Colonic mucosa (tissue), 4 donors: ENCODE measurements at regions not wholly inside any gene's neighbourhood (a gene's known extent, or its start where the extent isn't known, plus 50 kb on each side); places are given as distances from the start of the nearest gene placed in this dataset.

ENCODE experiments used
- DNase-seq: peaks from one replicate; pipeline ENCODE4 v3.0.0-alpha.2; 2020
- H3K27ac ChIP-seq: fragments of 200-600 bp; one replicate; pipeline ENCODE4 v1.8.0; 2021
- H3K27me3 ChIP-seq: fragments of 200-600 bp; one replicate; pipeline ENCODE4 v1.8.0; 2021
- H3K36me3 ChIP-seq: fragments of 200-600 bp; one replicate; pipeline ENCODE4 v1.8.0; 2021
- H3K4me1 ChIP-seq: fragments of 200-600 bp; one replicate; pipeline ENCODE4 v1.8.0; 2021; ENCODE audit warnings: mild to moderate bottlenecking
- H3K4me3 ChIP-seq: fragments of 200-600 bp; one replicate; pipeline ENCODE4 v1.8.0; 2021
- H3K9ac ChIP-seq, 2 donors: one replicate each; pipeline ENCODE4 v1.7.0; 2013; ENCODE audit warnings: control low read depth in 2 of 2, low read depth in 2 of 2, low read length in 2 of 2
- H3K9me3 ChIP-seq: fragments of 200-600 bp; one replicate; pipeline ENCODE4 v1.8.0; 2021
- CTCF ChIP-seq: fragments of 200-600 bp; IDR thresholded peaks from one replicate; pipeline ENCODE4 v1.8.0; 2022; ENCODE audit warnings: antibody characterized with exemption, mild to moderate bottlenecking
- intact Hi-C: fragments of 100-400 bp; cut with DNase I; formaldehyde crosslinking; loops from one replicate; pipeline ENCODE4 v1.14.1; 2022
- donor health status: healthy.
- donor health status: DM: no; HTN: no; CAD: no.
- donor health status: DM: no; HTN: no; CAD: no.

GRCh38 chr10:128506423-128506822 is 380.2 kb upstream of the MKI67 start:
- Histone ChIP-seq H3K27me3 (no peaks in the 10 kb centered on the region), H3K9ac (no peak overlapping the region), H3K27ac (no peak overlapping the region), H3K36me3 (no peaks in the 10 kb centered on the region), H3K4me1 (no peaks in the 10 kb centered on the region), H3K4me3 (no peak overlapping the region), H3K9me3 (no peaks in the 10 kb centered on the region)
- TF ChIP-seq CTCF, result no peak
- DNase-seq, result no peak
- intact Hi-C loops, result no loop called here

- no peak for TF ChIP-seq CTCF
- DNase-seq, result no peak
- no peak overlapping the region for H3K4me3 ChIP-seq
- H3K36me3 ChIP-seq, result no peaks in the 10 kb centered on the region
- H3K9me3 ChIP-seq, result no peaks in the 10 kb centered on the region
- no peak overlapping the region for H3K9ac ChIP-seq
- no peaks in the 10 kb centered on the region for H3K27me3 ChIP-seq
- no peak overlapping the region for H3K27ac ChIP-seq
- no peaks in the 10 kb centered on the region for H3K4me1 ChIP-seq
- intact Hi-C loops, result no loop called here
These were observed 380.8 kb upstream of the MKI67 start for GRCh38 chr10:128507066-128507465.

GRCh38 chr10:128511284-128511683 is 385.1 kb upstream of the MKI67 start:
- DNase-seq, result no peak
- H3K4me1 ChIP-seq, result no peaks in the 10 kb centered on the region
- H3K9ac ChIP-seq, result no peak overlapping the region
- no peak overlapping the region for H3K4me3 ChIP-seq
- no peaks in the 10 kb centered on the region for H3K36me3 ChIP-seq
- H3K27me3 ChIP-seq, result no peaks in the 10 kb centered on the region
- no peaks in the 10 kb centered on the region for H3K9me3 ChIP-seq
- no peak overlapping the region for H3K27ac ChIP-seq
- intact Hi-C loops, result no loop called here
- TF ChIP-seq CTCF, result no peak

GRCh38 chr10:128512767-128513166 is 386.5 kb upstream of the MKI67 start:
- DNase-seq, result no peak
- intact Hi-C loops, result no loop called here
- Histone ChIP-seq H3K9ac (no peak overlapping the region), H3K4me1 (no peaks in the 10 kb centered on the region), H3K27me3 (no peaks in the 10 kb centered on the region), H3K36me3 (no peaks in the 10 kb centered on the region), H3K4me3 (no peak overlapping the region), H3K9me3 (no peaks in the 10 kb centered on the region), H3K27ac (no peak overlapping the region)
- no peak for TF ChIP-seq CTCF

GRCh38 chr10:128514536-128514935 is 388.3 kb upstream of the MKI67 start:
- intact Hi-C loops, result no loop called here
- no peak for DNase-seq
- H3K27me3 ChIP-seq, result no peaks in the 10 kb centered on the region

More at GRCh38 chr10:128514536-128514935, 388.3 kb upstream of the MKI67 start:
- no peak for TF ChIP-seq CTCF
- no peak overlapping the region for H3K9ac ChIP-seq
- no peaks in the 10 kb centered on the region for H3K36me3 ChIP-seq
- H3K9me3 ChIP-seq, result no peaks in the 10 kb centered on the region
- H3K27ac ChIP-seq, result no peak overlapping the region
- H3K4me3 ChIP-seq, result no peak overlapping the region
- no peaks in the 10 kb centered on the region for H3K4me1 ChIP-seq
